ENCODE measurements at regions not wholly inside any gene's neighbourhood (a gene's known extent, or its start where the extent isn't known, plus 50 kb on each side); places are given as distances from the start of the nearest gene placed in this dataset.

DNA sequence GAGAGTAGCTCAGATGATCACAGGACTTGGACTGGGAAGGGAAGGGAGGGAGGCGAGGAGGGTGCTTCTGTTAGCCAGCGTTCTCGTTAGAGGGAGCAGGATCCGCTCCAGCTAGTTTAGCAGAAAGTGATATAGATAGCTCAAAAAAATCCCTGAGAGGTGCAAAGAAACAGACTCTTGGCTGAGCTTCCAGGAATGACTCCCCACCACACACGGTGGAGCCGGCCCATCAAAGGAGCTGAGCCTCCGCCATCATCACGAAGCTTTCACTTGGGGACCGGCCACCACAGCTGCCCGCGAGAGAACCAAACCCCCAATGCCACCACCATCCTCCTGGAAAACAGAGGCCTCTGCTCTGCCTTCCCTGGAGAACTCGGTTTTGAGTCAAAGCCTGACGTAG, 124.6 kb upstream of the BCL2L14 start:
- FAIRE-seq (no peak), DNase-seq (ENCODE audit: insufficient read length, low spot score) (no peak)
- TF ChIP-seq POU2F2 (IDR thresholded peaks at IDR 0.05; ENCODE audit: low read depth, low read length) (peak; percentile 25; the same call in 1 of the 2 replicates), POLR2AphosphoS5 (IDR thresholded peaks at IDR 0.05; ENCODE audit: low read depth, low read length) (no peak)

DNA sequence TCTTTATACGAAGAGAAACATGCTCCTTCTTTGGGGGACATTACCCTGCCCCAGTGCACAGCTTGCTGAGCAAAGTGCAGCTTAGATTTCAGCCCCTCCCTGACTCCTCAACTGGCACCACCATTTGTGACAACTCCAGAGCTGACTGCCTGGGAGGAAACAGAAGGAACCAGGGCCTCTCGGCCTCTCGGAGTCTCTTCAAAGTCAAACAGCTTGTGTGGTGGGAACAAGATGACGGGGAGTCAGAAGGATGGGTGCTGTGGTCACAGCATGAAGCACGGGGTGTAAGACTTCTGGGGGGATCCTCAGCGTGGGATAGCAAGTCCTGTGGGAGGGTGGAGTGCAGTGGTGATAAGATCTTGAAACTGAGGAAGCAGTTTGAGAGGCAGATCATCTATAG, 123.5 kb upstream of the BCL2L14 start:
- DNase-seq (ENCODE audit: insufficient read length, low spot score) (no peak), FAIRE-seq (no peak)
- TF ChIP-seq POLR2AphosphoS5 (IDR thresholded peaks at IDR 0.05; ENCODE audit: low read depth, low read length) (no peak), SPI1 (IDR thresholded peaks at IDR 0.05; ENCODE audit: low read depth, low read length) (no peak), POLR2A (IDR thresholded peaks at IDR 0.05; ENCODE audit: low read depth, low read length) (no peak), POU2F2 (IDR thresholded peaks at IDR 0.05; ENCODE audit: low read depth, low read length) (no peak), TAF1 (IDR thresholded peaks at IDR 0.05; ENCODE audit: low read depth, low read length) (no peak), PAX5 (IDR thresholded peaks at IDR 0.05; ENCODE audit: insufficient read depth, low read length, severe bottlenecking) (no peak)

DNA sequence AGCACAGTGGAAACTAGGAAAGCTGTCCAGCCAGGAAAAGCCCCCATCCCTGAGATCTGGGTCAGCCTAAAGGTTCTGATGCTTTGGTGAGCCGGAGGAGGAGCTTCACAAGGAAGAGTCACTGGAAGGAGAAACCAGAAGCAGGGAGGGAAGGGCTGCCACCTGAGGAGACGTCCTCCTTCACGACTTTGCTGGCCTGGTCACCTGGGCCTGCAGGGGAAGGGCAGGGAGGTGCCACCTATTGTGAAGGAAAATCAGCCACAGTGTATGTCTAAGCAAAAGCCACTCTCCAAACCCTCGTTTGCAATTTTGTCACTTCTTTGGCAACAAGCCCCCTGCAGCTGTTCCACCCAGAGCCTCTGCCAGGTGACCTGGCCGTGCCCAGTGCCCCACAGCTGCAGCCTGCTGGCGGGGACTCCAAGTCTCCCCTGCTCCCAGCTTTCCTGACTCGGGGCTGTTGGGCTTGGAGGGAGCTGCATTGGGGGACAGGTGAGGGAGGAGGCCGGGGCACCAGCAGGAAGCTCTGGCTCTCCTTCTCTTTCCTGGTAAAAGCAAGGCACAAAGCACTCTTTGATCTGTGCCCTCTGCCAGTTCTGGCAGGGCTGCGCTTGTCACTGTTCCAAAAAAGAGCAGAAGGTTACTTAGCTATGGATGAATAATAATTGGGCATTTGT, 120.9 kb upstream of the BCL2L14 start:
- DNase-seq (ENCODE audit: insufficient read length, low spot score) (no peak), FAIRE-seq (no peak)
- TF ChIP-seq POLR2AphosphoS5 (IDR thresholded peaks at IDR 0.05; ENCODE audit: low read depth, low read length): no peak
- TF ChIP-seq SPI1 (IDR thresholded peaks at IDR 0.05; ENCODE audit: low read depth, low read length): no peak
- no peak for TF ChIP-seq TAF1 (IDR thresholded peaks at IDR 0.05; ENCODE audit: low read depth, low read length)
- TF ChIP-seq POU2F2 (IDR thresholded peaks at IDR 0.05; ENCODE audit: low read depth, low read length): no peak
- no peak for TF ChIP-seq POLR2A (IDR thresholded peaks at IDR 0.05; ENCODE audit: low read depth, low read length)
- TF ChIP-seq PAX5 (IDR thresholded peaks at IDR 0.05; ENCODE audit: insufficient read depth, low read length, severe bottlenecking): no peak

DNA sequence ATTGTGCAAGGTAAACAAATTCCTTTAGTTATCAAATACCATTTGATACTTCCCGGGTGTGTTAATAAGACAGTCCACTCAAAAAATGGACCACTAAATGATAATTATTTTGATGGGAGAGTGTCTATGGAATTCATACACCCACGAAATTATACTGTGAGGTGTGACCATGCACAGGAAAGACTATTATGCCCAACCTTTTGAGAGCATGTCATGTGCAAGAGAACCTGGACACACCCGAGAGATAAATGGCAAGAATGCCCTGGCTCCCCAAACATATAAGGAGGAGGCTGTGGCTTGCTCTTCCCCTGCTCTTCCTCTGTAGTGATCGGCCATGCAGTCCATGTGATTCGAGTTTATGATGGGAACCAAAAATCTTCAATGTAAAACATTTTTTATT, 119.5 kb upstream of the BCL2L14 start:
- TF ChIP-seq POLR2A (IDR thresholded peaks at IDR 0.05; ENCODE audit: low read depth, low read length): no peak
- no peak for TF ChIP-seq POLR2AphosphoS5 (IDR thresholded peaks at IDR 0.05; ENCODE audit: low read depth, low read length)
- no peak for TF ChIP-seq PAX5 (IDR thresholded peaks at IDR 0.05; ENCODE audit: insufficient read depth, low read length, severe bottlenecking)
- no peak for TF ChIP-seq POU2F2 (IDR thresholded peaks at IDR 0.05; ENCODE audit: low read depth, low read length)
- no peak for TF ChIP-seq SPI1 (IDR thresholded peaks at IDR 0.05; ENCODE audit: low read depth, low read length)
- no peak for TF ChIP-seq TAF1 (IDR thresholded peaks at IDR 0.05; ENCODE audit: low read depth, low read length)
- FAIRE-seq (no peak), DNase-seq (ENCODE audit: insufficient read length, low spot score) (no peak)

DNA sequence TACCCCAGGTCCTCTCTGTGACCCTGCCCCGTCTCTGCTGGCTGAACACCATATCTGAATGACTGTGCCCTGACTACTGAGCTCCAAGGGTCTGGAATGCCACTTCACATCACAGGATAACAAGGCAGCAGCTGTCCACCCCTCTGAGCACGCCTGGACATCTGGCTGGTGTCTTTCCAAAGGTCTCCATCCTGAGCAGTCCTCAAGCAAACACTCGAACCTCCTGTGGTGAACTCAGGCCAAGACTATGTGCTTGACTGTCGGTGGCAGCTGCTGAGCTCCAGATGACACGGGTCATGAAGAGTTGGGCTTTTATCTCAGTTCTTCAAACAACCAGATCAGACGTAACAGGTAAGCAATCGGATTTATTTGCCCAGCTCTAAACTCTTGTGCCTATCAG, 117.2 kb upstream of the BCL2L14 start:
- DNase-seq (ENCODE audit: insufficient read length, low spot score) (no peak), FAIRE-seq (peak; percentile 5)
- TF ChIP-seq TAF1 (IDR thresholded peaks at IDR 0.05; ENCODE audit: low read depth, low read length): no peak
- no peak for TF ChIP-seq PAX5 (IDR thresholded peaks at IDR 0.05; ENCODE audit: insufficient read depth, low read length, severe bottlenecking)
- no peak for TF ChIP-seq POU2F2 (IDR thresholded peaks at IDR 0.05; ENCODE audit: low read depth, low read length)
- no peak for TF ChIP-seq SPI1 (IDR thresholded peaks at IDR 0.05; ENCODE audit: low read depth, low read length)
- TF ChIP-seq POLR2AphosphoS5 (IDR thresholded peaks at IDR 0.05; ENCODE audit: low read depth, low read length): no peak
- TF ChIP-seq POLR2A (IDR thresholded peaks at IDR 0.05; ENCODE audit: low read depth, low read length): no peak

DNA sequence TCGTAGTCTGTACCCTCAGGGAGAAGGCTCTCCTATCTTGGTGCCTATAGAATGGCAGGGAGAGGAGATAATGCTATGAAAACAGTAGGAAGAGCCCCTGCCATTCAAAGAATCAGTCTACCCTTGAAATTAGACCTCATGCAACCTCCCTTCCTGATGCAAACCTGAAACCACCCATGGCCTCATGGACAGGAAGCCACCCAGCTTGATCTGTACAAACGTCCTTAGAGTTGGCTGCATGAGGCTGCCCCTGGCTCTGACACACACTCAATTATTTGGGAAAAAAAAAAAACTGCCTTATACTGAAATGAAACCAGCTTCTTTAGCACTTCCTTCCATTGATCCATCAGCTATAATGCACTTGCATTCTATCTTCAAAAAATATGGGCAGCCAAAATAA, 116.6 kb upstream of the BCL2L14 start:
- TF ChIP-seq SPI1 (IDR thresholded peaks at IDR 0.05; ENCODE audit: low read depth, low read length) (no peak), TAF1 (IDR thresholded peaks at IDR 0.05; ENCODE audit: low read depth, low read length) (no peak), PAX5 (IDR thresholded peaks at IDR 0.05; ENCODE audit: insufficient read depth, low read length, severe bottlenecking) (no peak), POLR2AphosphoS5 (IDR thresholded peaks at IDR 0.05; ENCODE audit: low read depth, low read length) (no peak), POU2F2 (IDR thresholded peaks at IDR 0.05; ENCODE audit: low read depth, low read length) (no peak), POLR2A (IDR thresholded peaks at IDR 0.05; ENCODE audit: low read depth, low read length) (no peak)
- DNase-seq (ENCODE audit: insufficient read length, low spot score): no peak

DNA sequence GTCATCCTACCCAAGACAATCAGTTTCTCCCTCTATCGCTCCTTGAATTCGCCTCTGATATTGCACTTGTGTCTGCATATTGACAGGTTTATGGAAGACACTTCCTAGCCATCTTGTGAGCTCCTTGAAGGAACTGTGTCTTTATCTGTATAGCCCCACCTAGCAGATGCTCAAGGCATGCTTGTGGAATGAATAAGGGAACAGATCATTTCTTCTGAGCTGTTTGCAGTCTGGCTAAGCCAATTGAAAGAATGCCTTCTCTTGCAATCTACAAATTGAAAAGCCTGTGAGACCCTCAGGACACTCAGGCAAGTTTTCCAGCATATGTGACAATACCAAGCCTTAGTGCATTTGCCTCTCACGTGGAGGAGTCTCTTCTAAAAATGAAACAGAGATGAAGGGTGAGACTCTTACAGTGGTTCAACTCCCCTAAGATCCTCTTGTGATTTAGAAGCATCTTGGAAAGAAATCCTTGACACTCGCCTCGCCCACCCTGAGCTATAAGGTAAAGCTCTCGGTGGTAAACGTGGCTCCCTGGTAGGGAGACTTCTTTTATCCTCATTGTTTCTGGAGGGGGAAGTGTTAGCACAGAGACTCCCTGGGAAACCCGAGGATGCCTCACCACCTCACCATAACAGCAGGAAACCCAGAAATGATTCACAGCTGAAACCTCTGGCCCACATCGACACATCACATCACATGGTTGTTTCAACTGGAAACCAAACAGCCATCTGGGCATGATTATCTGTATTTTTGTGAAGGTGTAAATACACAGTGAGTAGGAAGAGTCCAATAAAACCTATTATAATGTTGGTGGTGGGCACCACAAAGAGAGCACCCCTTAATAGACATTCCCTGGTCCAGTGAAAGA, 112.3 kb upstream of the BCL2L14 start:
- DNase-seq (ENCODE audit: insufficient read length, low spot score) (no peak), FAIRE-seq (peak; percentile 65)

More for the DNA sequence above, 116.6 kb upstream of the BCL2L14 start:
- FAIRE-seq: peak; percentile 91

DNA sequence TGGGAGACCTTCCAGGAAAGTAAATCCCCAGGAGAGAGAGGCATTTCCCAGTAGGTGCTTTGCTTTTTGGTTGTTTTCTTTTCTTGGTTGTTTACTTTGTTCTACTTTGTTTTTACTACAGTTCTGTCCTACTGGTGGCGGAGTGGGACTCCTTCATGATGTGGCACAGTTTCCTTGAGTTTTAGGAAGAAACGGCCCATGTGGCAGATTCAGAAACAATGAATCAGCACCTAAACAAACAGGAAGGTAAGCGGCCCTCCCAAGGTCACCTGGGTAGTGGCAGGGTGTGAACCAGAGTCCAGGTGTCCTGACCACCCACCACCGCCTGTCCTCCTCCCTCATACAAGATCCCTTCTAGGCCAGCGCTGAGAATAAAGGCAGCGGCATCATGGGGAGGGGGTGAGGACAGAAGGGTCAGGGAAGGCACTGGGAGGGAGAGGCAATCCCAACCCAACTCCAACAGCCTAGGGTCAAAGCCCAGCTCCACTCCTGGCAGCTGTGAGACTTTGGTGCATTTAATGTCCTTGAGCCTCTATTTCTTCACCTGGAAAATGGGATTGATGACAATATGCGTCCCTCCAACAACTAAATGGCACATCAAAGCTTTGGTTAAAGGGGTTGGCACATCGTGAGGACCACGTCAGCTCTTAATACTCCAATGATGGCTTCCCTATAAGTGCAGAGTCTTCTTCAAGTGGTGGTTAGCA, 111.5 kb upstream of the BCL2L14 start:
- DNase-seq (ENCODE audit: insufficient read length, low spot score): no peak
- FAIRE-seq: peak; percentile 78
- TF ChIP-seq POU2F2 (IDR thresholded peaks at IDR 0.05; ENCODE audit: low read depth, low read length): no peak
- no peak for TF ChIP-seq SPI1 (IDR thresholded peaks at IDR 0.05; ENCODE audit: low read depth, low read length)
- TF ChIP-seq PAX5 (IDR thresholded peaks at IDR 0.05; ENCODE audit: insufficient read depth, low read length, severe bottlenecking): no peak
- no peak for TF ChIP-seq POLR2A (IDR thresholded peaks at IDR 0.05; ENCODE audit: low read depth, low read length)
- no peak for TF ChIP-seq TAF1 (IDR thresholded peaks at IDR 0.05; ENCODE audit: low read depth, low read length)
- TF ChIP-seq POLR2AphosphoS5 (IDR thresholded peaks at IDR 0.05; ENCODE audit: low read depth, low read length): no peak

More for the DNA sequence above, 112.3 kb upstream of the BCL2L14 start:
- TF ChIP-seq PAX5 (IDR thresholded peaks at IDR 0.05; ENCODE audit: insufficient read depth, low read length, severe bottlenecking): no peak
- peak; percentile 40; the same call in 1 of the 2 replicates for TF ChIP-seq SPI1 (IDR thresholded peaks at IDR 0.05; ENCODE audit: low read depth, low read length)

DNA sequence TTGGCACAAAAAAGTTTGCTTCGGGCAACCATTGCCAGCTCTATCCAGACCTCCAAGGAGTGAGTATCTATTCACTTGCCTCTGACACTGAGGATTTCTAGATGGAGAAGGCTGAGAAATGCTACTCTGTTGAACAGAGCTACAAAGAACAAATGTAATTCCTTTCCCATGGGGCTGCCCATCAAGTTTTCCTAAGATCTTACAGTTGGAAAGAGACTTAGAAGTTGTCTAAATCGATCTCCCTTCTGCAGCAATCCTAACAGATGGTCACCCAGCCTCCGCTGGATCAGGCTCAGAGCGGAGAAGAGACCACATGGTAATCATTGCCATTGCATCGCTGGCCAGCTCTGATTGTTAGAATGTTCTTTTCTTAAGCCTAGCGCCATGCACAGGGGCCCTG, 110.1 kb upstream of the BCL2L14 start:
- no peak for DNase-seq (ENCODE audit: insufficient read length, low spot score)

More for the DNA sequence above, 110.1 kb upstream of the BCL2L14 start:
- TF ChIP-seq SPI1 (IDR thresholded peaks at IDR 0.05; ENCODE audit: low read depth, low read length) (no peak), POLR2A (IDR thresholded peaks at IDR 0.05; ENCODE audit: low read depth, low read length) (no peak), POU2F2 (IDR thresholded peaks at IDR 0.05; ENCODE audit: low read depth, low read length) (no peak), POLR2AphosphoS5 (IDR thresholded peaks at IDR 0.05; ENCODE audit: low read depth, low read length) (no peak), TAF1 (IDR thresholded peaks at IDR 0.05; ENCODE audit: low read depth, low read length) (no peak), PAX5 (IDR thresholded peaks at IDR 0.05; ENCODE audit: insufficient read depth, low read length, severe bottlenecking) (no peak)
- FAIRE-seq: no peak

Measured in GM12891 (cell line).